HUES6 (cell line): ENCODE measurements at regions not wholly inside any gene's neighbourhood (a gene's known extent, or its start where the extent isn't known, plus 50 kb on each side); places are given as distances from the start of the nearest gene placed in this dataset.

Experiments
- H3K27ac ChIP-seq: 2 replicates; pipeline ENCODE4 v1.7.0; 2013; ENCODE audit warnings: low read depth, mild to moderate bottlenecking, low read length, inconsistent platforms
- H3K27me3 ChIP-seq: 2 replicates; pipeline ENCODE4 v1.6.1; 2013; ENCODE audit warnings: low read length; ENCODE audit not compliant: control insufficient read depth, insufficient read depth
- H3K36me3 ChIP-seq: 2 replicates; pipeline ENCODE4 v1.6.1; 2013; ENCODE audit warnings: low read length; ENCODE audit not compliant: control insufficient read depth, insufficient read depth
- H3K4me1 ChIP-seq: 2 replicates; pipeline ENCODE4 v1.6.1; 2013; ENCODE audit warnings: low read length; ENCODE audit not compliant: control insufficient read depth, insufficient read depth
- H3K4me3 ChIP-seq: 2 replicates; pipeline ENCODE4 v1.5.1; 2013; ENCODE audit warnings: low read depth, low read length
- H3K9ac ChIP-seq: one replicate; pipeline ENCODE4 v1.6.1; 2013; ENCODE audit warnings: mild to moderate bottlenecking, low read length
- H3K9me3 ChIP-seq: 2 replicates; pipeline ENCODE4 v1.6.1; 2013; ENCODE audit warnings: low read depth, low read length; ENCODE audit not compliant: control insufficient read depth, insufficient read depth

- Histone ChIP-seq H3K9ac (no peak overlapping the region), H3K27ac (no peak overlapping the region), H3K27me3 (peaks cover 5% of the 10 kb centered on the region; the same call in 1 of the 2 replicates), H3K36me3 (no peaks in the 10 kb centered on the region), H3K9me3 (no peaks in the 10 kb centered on the region), H3K4me3 (no peak overlapping the region), H3K4me1 (peaks cover 26% of the 10 kb centered on the region)
Measured at GRCh38 chr2:118475622-118476205, 371.7 kb downstream of the EN1 start.

- peak overlapping the region; percentile 32 for H3K9ac ChIP-seq
- H3K9me3 ChIP-seq, result no peaks in the 10 kb centered on the region
- H3K4me1 ChIP-seq, result peaks cover 26% of the 10 kb centered on the region
- peaks cover 5% of the 10 kb centered on the region; the same call in 1 of the 2 replicates for H3K27me3 ChIP-seq
- no peak overlapping the region for H3K27ac ChIP-seq
- H3K36me3 ChIP-seq, result no peaks in the 10 kb centered on the region
- no peak overlapping the region for H3K4me3 ChIP-seq
Measured at GRCh38 chr2:118474541-118474920, 372.9 kb downstream of the EN1 start.

GRCh38 chr2:118473846-118474540, 373.5 kb downstream of the EN1 start:
- Histone ChIP-seq H3K9me3 (no peaks in the 10 kb centered on the region), H3K4me3 (no peak overlapping the region)

GRCh38 chr2:118473241-118473640, 374.2 kb downstream of the EN1 start:
- no peak overlapping the region for H3K9ac ChIP-seq
- no peak overlapping the region for H3K27ac ChIP-seq
- H3K36me3 ChIP-seq, result no peaks in the 10 kb centered on the region
- no peaks in the 10 kb centered on the region for H3K9me3 ChIP-seq
- no peak overlapping the region for H3K4me3 ChIP-seq
- H3K4me1 ChIP-seq, result peaks cover 26% of the 10 kb centered on the region
- H3K27me3 ChIP-seq, result no peaks in the 10 kb centered on the region

More at GRCh38 chr2:118473846-118474540, 373.5 kb downstream of the EN1 start:
- Histone ChIP-seq H3K9ac (peak overlapping the region; percentile 32), H3K27me3 (no peaks in the 10 kb centered on the region), H3K36me3 (no peaks in the 10 kb centered on the region), H3K4me1 (peaks cover 26% of the 10 kb centered on the region), H3K27ac (no peak overlapping the region)

- Histone ChIP-seq H3K27me3 (no peaks in the 10 kb centered on the region), H3K4me3 (no peak overlapping the region), H3K27ac (no peak overlapping the region), H3K9me3 (no peaks in the 10 kb centered on the region), H3K9ac (no peak overlapping the region), H3K36me3 (no peaks in the 10 kb centered on the region), H3K4me1 (peaks cover 21% of the 10 kb centered on the region)
Measured at GRCh38 chr2:118470297-118470696, 377.2 kb downstream of the EN1 start.

- Histone ChIP-seq H3K9me3 (no peaks in the 10 kb centered on the region), H3K27ac (no peak overlapping the region), H3K4me3 (no peak overlapping the region), H3K27me3 (no peaks in the 10 kb centered on the region), H3K36me3 (no peaks in the 10 kb centered on the region), H3K9ac (no peak overlapping the region), H3K4me1 (peaks cover 10% of the 10 kb centered on the region)
Measured at GRCh38 chr2:118469103-118469502, 378.3 kb downstream of the EN1 start.

GRCh38 chr2:118464546-118465265, 376.4 kb downstream of the INSIG2 start:
- H3K9ac ChIP-seq, result no peak overlapping the region
- no peaks in the 10 kb centered on the region for H3K4me1 ChIP-seq
- no peaks in the 10 kb centered on the region for H3K9me3 ChIP-seq
- no peak overlapping the region for H3K27ac ChIP-seq
- H3K27me3 ChIP-seq, result no peaks in the 10 kb centered on the region
- no peaks in the 10 kb centered on the region for H3K36me3 ChIP-seq
- H3K4me3 ChIP-seq, result no peak overlapping the region

GRCh38 chr2:118464046-118464445, 375.8 kb downstream of the INSIG2 start:
- Histone ChIP-seq H3K4me1 (no peaks in the 10 kb centered on the region), H3K9ac (no peak overlapping the region), H3K9me3 (no peaks in the 10 kb centered on the region), H3K4me3 (no peak overlapping the region), H3K36me3 (no peaks in the 10 kb centered on the region), H3K27ac (no peak overlapping the region), H3K27me3 (no peaks in the 10 kb centered on the region)

GRCh38 chr2:118460425-118460824, 372.2 kb downstream of the INSIG2 start:
- Histone ChIP-seq H3K27me3 (peaks cover 2% of the 10 kb centered on the region; the same call in 1 of the 2 replicates), H3K27ac (no peak overlapping the region), H3K9ac (no peak overlapping the region), H3K9me3 (no peaks in the 10 kb centered on the region), H3K4me3 (no peak overlapping the region), H3K36me3 (no peaks in the 10 kb centered on the region), H3K4me1 (no peaks in the 10 kb centered on the region)

GRCh38 chr2:118459426-118459825, 371.2 kb downstream of the INSIG2 start:
- Histone ChIP-seq H3K36me3 (no peaks in the 10 kb centered on the region), H3K4me1 (no peaks in the 10 kb centered on the region), H3K9me3 (no peaks in the 10 kb centered on the region), H3K9ac (no peak overlapping the region), H3K27me3 (peaks cover 2% of the 10 kb centered on the region; the same call in 1 of the 2 replicates), H3K27ac (no peak overlapping the region), H3K4me3 (no peak overlapping the region)

GRCh38 chr2:118457951-118458350, 369.7 kb downstream of the INSIG2 start:
- H3K27ac ChIP-seq, result no peak overlapping the region
- no peak overlapping the region for H3K9ac ChIP-seq
- no peaks in the 10 kb centered on the region for H3K36me3 ChIP-seq
- H3K9me3 ChIP-seq, result no peaks in the 10 kb centered on the region
- no peak overlapping the region for H3K4me3 ChIP-seq
- no peaks in the 10 kb centered on the region for H3K4me1 ChIP-seq
- H3K27me3 ChIP-seq, result peaks cover 2% of the 10 kb centered on the region; the same call in 1 of the 2 replicates
